ENCODE measurements at regions not wholly inside any gene's neighbourhood (a gene's known extent, or its start where the extent isn't known, plus 50 kb on each side); places are given as distances from the start of the nearest gene placed in this dataset.

- Histone ChIP-seq H3K79me2 (ENCODE audit: insufficient read depth) (no peaks in the 10 kb centered on the region), H2AFZ (ENCODE audit: low read depth) (no peak overlapping the region), H3K9me2 (no peaks in the 10 kb centered on the region), H3K36me3 (replicated peaks in 1 of 2; ENCODE audit: control insufficient read depth in 1 of 2, insufficient read depth in 2 of 2, low read length in 1 of 2) (no peaks in the 10 kb centered on the region), H3K4me2 (no peak overlapping the region), H3K9me3 (no peaks in the 10 kb centered on the region), H3K4me1 (ENCODE audit: control insufficient read depth in 1 of 2, insufficient read depth in 2 of 2, low read depth in 1 of 2, low read length in 1 of 2) (peaks cover 0 to 52% of the 10 kb centered on the region in 2 experiments; a peak in 2 of 4 replicates), H4K20me1 (ENCODE audit: insufficient read depth) (no peaks in the 10 kb centered on the region), H3K27ac (ENCODE audit: low read depth in 2 of 2, low read length in 1 of 2) (no peak overlapping the region; a peak in 1 of 4 replicates), H3K4me3 (ENCODE audit: low read depth in 2 of 2, low read length in 1 of 2) (no peak overlapping the region), H3F3A (replicated peaks; ENCODE audit: insufficient read depth) (no peaks in the 10 kb centered on the region), H3K27me3 (ENCODE audit: insufficient read depth) (no peaks in the 10 kb centered on the region), H3K9ac (no peak overlapping the region)
- no peak for TF ChIP-seq NFIC (IDR thresholded peaks at IDR 0.05; ENCODE audit: borderline replicate concordance)
- TF ChIP-seq GABPA (IDR thresholded peaks at IDR 0.05; ENCODE audit: low read depth), result no peak
- no peak for TF ChIP-seq ELF1 (IDR thresholded peaks at IDR 0.05)
- TF ChIP-seq RXRA (IDR thresholded peaks at IDR 0.05; ENCODE audit: borderline replicate concordance, low read depth), result no peak
- no peak for TF ChIP-seq POLR2AphosphoS5 (IDR thresholded peaks at IDR 0.05; ENCODE audit: low read depth, low read length)
- no peak for TF ChIP-seq MXI1 (IDR thresholded peaks at IDR 0.05; ENCODE audit: low read depth, low read length)
- no peak for TF ChIP-seq YY1 (IDR thresholded peaks at IDR 0.05; ENCODE audit: low read depth)
- TF ChIP-seq CTCF (IDR thresholded peaks at IDR 0.05), result no peak
- TF ChIP-seq GATA2 (CRISPR knock-in tag; IDR thresholded peaks at IDR 0.05), result no peak
- TF ChIP-seq SMC3 (IDR thresholded peaks at IDR 0.05; ENCODE audit: low read depth, low read length), result no peak
- no peak for TF ChIP-seq REST (IDR thresholded peaks at IDR 0.05; ENCODE audit: low read depth, low read length)
- no peak for TF ChIP-seq RAD21 (IDR thresholded peaks at IDR 0.05; ENCODE audit: low read length)
- no peak for TF ChIP-seq PBX3 (IDR thresholded peaks at IDR 0.05)
- WGBS (ENCODE audit: low lambda C conversion rate), result 48% methylated on average over 6 of the region's 14 CpGs
- POLR2A ChIA-PET, result no interaction called here
- CTCF ChIA-PET, result interaction anchor here (1.1 to 2.1 kb wide), 2 partner anchors 10 to 49 kb away, joined by 3 to 8 read pairs; no protein-coding TSS in a partner anchor
- no peak for DNase-seq
These were observed 65.5 kb downstream of the ADRA2C start for GRCh38 chr4:3831529-3832150.
